DND-41 (cell line): ENCODE measurements at regions not wholly inside any gene's neighbourhood (a gene's known extent, or its start where the extent isn't known, plus 50 kb on each side); places are given as distances from the start of the nearest gene placed in this dataset.

Source experiments
- ATAC-seq: fragments of 200-7000 bp; cut with Tn5 transposase; 3 replicates; pipeline ENCODE4 v1.9.1; 2021; ENCODE audit warnings: low read depth; ENCODE audit not compliant: insufficient read depth
- DNase-seq: peaks from one replicate; pipeline ENCODE4 v3.0.0-alpha.2; 2020
- H2AFZ ChIP-seq: 2 replicates; pipeline ENCODE4 v1.6.0; 2012; ENCODE audit warnings: low read depth, low read length
- H3K27ac ChIP-seq: 2 replicates; pipeline ENCODE4 v1.5.1; 2012; ENCODE audit warnings: low read length, inconsistent platforms
- H3K27me3 ChIP-seq: fragments of 200-600 bp; sonication (generic); 2 replicates; pipeline ENCODE4 v1.6.0; 2012; ENCODE audit warnings: low read length, mild to moderate bottlenecking, inconsistent platforms; ENCODE audit not compliant: insufficient read depth, poor library complexity
- H3K36me3 ChIP-seq: 2 replicates; pipeline ENCODE4 v1.5.1; 2012; ENCODE audit warnings: low read length, inconsistent platforms; ENCODE audit not compliant: insufficient read depth
- H3K4me1 ChIP-seq: 2 replicates; pipeline ENCODE4 v1.5.1; 2012; ENCODE audit warnings: mild to moderate bottlenecking, low read length; ENCODE audit not compliant: insufficient read depth
- H3K4me2 ChIP-seq: 2 replicates; pipeline ENCODE4 v1.6.0; 2012; ENCODE audit warnings: mild to moderate bottlenecking, moderate library complexity, low read length, inconsistent platforms; ENCODE audit not compliant: insufficient read depth
- H3K4me3 ChIP-seq, 2 experiments: fragments of 200-600 bp in 1 of 2; shearing (Covaris generic) in 1 of 2; 2 replicates each; pipeline ENCODE4 v1.5.1; 2012 to 2016; ENCODE audit warnings: inconsistent platforms in 2 of 2, low read length in 2 of 2, mild to moderate bottlenecking in 2 of 2, low read depth in 1 of 2, moderate library complexity in 1 of 2
- H3K79me2 ChIP-seq: 2 replicates; pipeline ENCODE4 v1.6.0; 2012; ENCODE audit warnings: low read length, inconsistent platforms; ENCODE audit not compliant: insufficient read depth
- H3K9ac ChIP-seq: 2 replicates; pipeline ENCODE4 v1.6.0; 2012; ENCODE audit warnings: low read depth, mild to moderate bottlenecking, inconsistent platforms, low read length, moderate library complexity
- H3K9me3 ChIP-seq: 2 replicates; pipeline ENCODE4 v1.5.1; 2012; ENCODE audit warnings: low read length, moderate library complexity, mild to moderate bottlenecking, inconsistent platforms; ENCODE audit not compliant: insufficient read depth, severe bottlenecking
- H4K20me1 ChIP-seq: 2 replicates; pipeline ENCODE4 v1.6.0; 2012; ENCODE audit warnings: low read length; ENCODE audit not compliant: insufficient read depth
- EZH2 ChIP-seq: IDR thresholded peaks from 3 replicates; pipeline ENCODE4 v1.6.1; 2012; ENCODE audit warnings: borderline replicate concordance, low read depth, mild to moderate bottlenecking, moderate library complexity, low read length, inconsistent platforms; ENCODE audit not compliant: severe bottlenecking
- TF ChIP-seq, protein P1 (sequence below): IDR thresholded peaks from 2 replicates; pipeline ENCODE4 v1.5.1; 2012; ENCODE audit warnings: borderline replicate concordance, low read length, moderate library complexity, mild to moderate bottlenecking; ENCODE audit not compliant: poor library complexity, severe bottlenecking; ENCODE audit errors: extremely low read depth

- Histone ChIP-seq H3K4me1 (no peaks in the 10 kb centered on the region), H3K79me2 (no peaks in the 10 kb centered on the region), H2AFZ (no peak overlapping the region), H3K36me3 (no peaks in the 10 kb centered on the region), H4K20me1 (no peaks in the 10 kb centered on the region), H3K4me3 (no peak overlapping the region), H3K9ac (no peak overlapping the region), H3K27ac (no peak overlapping the region), H3K4me2 (no peak overlapping the region), H3K27me3 (no peaks in the 10 kb centered on the region), H3K9me3 (no peaks in the 10 kb centered on the region)
- DNase-seq (no peak), ATAC-seq (no peak)
- no peak for TF ChIP-seq EZH2
- TF ChIP-seq, protein P1, sequence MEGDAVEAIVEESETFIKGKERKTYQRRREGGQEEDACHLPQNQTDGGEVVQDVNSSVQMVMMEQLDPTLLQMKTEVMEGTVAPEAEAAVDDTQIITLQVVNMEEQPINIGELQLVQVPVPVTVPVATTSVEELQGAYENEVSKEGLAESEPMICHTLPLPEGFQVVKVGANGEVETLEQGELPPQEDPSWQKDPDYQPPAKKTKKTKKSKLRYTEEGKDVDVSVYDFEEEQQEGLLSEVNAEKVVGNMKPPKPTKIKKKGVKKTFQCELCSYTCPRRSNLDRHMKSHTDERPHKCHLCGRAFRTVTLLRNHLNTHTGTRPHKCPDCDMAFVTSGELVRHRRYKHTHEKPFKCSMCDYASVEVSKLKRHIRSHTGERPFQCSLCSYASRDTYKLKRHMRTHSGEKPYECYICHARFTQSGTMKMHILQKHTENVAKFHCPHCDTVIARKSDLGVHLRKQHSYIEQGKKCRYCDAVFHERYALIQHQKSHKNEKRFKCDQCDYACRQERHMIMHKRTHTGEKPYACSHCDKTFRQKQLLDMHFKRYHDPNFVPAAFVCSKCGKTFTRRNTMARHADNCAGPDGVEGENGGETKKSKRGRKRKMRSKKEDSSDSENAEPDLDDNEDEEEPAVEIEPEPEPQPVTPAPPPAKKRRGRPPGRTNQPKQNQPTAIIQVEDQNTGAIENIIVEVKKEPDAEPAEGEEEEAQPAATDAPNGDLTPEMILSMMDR, result no peak
Measured at GRCh38 chr6:115733426-115733825, 327.3 kb downstream of the FRK start.

DNA sequence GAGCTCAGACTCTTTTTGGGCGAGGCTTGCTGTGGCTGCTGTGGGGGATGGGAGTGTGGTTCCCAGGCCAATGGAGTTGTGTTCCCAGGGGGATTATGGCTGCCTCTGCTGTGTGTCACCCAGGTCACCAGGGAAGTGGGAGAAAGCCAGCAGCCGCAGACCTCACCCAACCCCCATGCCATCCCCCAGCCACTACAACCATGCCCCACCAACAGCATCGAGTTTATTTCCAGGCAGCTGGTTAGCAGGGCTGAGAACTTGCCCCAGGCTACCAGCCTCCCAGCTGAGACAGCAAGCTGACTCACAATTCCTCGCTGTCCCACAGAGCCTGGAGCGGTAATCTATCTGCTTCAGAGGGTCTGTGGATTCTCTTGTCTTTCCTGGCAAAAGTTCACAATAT, 331.7 kb downstream of the FRK start:
- Histone ChIP-seq H3K79me2 (no peaks in the 10 kb centered on the region), H3K36me3 (no peaks in the 10 kb centered on the region), H3K9me3 (no peaks in the 10 kb centered on the region), H3K27ac (no peak overlapping the region), H2AFZ (no peak overlapping the region), H3K27me3 (no peaks in the 10 kb centered on the region), H4K20me1 (no peaks in the 10 kb centered on the region), H3K4me1 (no peaks in the 10 kb centered on the region), H3K9ac (no peak overlapping the region), H3K4me3 (no peak overlapping the region), H3K4me2 (no peak overlapping the region)
- TF ChIP-seq, protein P1, result no peak
- TF ChIP-seq EZH2, result no peak
- ATAC-seq, result no peak
- DNase-seq, result no peak

DNA sequence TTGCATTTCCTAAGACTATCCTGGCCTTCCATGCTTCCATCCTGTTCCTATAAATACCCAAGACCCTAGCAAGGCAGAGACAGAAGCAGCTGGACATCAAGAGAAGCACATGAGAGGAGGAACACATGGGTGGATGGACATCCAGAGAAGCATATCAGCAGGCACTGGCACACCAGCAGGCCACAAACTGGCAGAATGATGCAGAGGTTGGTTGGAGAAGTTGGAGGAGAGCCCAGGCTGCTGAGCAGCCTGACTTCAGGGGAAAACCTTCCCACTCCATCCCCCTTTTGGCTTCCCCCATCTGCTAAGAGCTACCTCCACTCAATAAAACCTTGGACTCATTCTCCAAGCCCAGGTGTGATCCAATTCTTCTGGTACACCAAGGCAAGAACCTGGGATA, 332.5 kb downstream of the FRK start:
- Histone ChIP-seq H4K20me1 (no peaks in the 10 kb centered on the region), H3K79me2 (no peaks in the 10 kb centered on the region)

More for the DNA sequence above, 332.5 kb downstream of the FRK start:
- no peaks in the 10 kb centered on the region for H3K9me3 ChIP-seq
- H3K27me3 ChIP-seq, result no peaks in the 10 kb centered on the region
- TF ChIP-seq EZH2, result no peak
- TF ChIP-seq, protein P1, result no peak
- H3K36me3 ChIP-seq, result no peaks in the 10 kb centered on the region
- ATAC-seq (no peak), DNase-seq (no peak)
- H3K4me1 ChIP-seq, result no peaks in the 10 kb centered on the region
- no peak overlapping the region for H2AFZ ChIP-seq
- H3K4me2 ChIP-seq, result no peak overlapping the region
- no peak overlapping the region for H3K4me3 ChIP-seq
- no peak overlapping the region for H3K27ac ChIP-seq
- H3K9ac ChIP-seq, result no peak overlapping the region
